ENCODE measurements at regions not wholly inside any gene's neighbourhood (a gene's known extent, or its start where the extent isn't known, plus 50 kb on each side); places are given as distances from the start of the nearest gene placed in this dataset.

DNA sequence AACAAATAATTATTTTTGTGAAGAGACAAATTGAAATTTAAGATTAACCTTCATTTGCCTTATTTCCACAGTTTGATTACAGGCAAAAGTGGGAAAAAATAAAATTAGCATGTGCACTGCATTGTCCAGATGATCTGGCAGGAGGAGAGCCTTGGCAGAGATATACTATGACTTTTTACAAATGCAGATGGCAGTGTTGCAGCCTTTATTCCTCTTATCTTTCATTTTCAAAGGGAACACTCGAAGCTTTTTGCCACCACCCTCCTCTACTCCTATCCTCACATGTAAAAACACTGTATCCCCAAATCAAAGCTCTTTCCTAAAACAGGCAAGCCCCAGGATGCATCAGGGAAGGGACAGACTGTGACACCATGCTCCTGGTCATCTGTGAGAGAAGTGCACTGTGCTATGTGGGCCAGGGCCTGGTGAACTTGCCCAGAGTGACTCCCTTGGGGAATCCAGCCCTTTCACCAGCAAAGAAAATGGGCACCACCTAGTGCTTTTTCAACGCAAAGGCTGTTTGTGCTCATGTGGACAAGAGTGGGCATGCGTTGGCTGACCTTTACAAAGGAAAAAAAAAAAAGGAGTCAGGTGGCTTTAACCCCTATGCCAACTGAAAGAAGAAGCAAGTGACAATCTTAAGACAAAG, 74.7 kb upstream of the ETAA1 start:
- H3T11ph ChIP-seq (ENCODE audit: low read length) = no peak overlapping the region
- H3K9ac ChIP-seq (ENCODE audit: extremely low read depth, insufficient read length, low read length) = no peak overlapping the region
- no peak overlapping the region for H4K8ac ChIP-seq (replicated peaks; ENCODE audit: insufficient read length, low read depth, low read length)
- Mint-ChIP-seq H3K36me3 (ENCODE audit: insufficient read depth in 1 of 3, low read depth in 3 of 3) (no peaks in the 10 kb centered on the region), H3K9me3 (no peaks in the 10 kb centered on the region), H3K4me1 (peaks cover 63 to 76% of the 10 kb centered on the region in 2 experiments), H3K27ac (peak overlapping the region; percentile 41 to 81 (median 60); a peak in 5 of 7 replicates), H3K27me3 (ENCODE audit: low read depth) (no peaks in the 10 kb centered on the region), H3K4me3 (no peak overlapping the region)
- no peak overlapping the region for H3K27ac ChIP-seq (ENCODE audit: insufficient read length, low read depth, low read length)
- DNase-seq = peak; percentile 78
- no peak overlapping the region for H3K56ac ChIP-seq (ENCODE audit: insufficient read length, low read depth, low read length)
- no peak overlapping the region for H3K18ac ChIP-seq (ENCODE audit: insufficient read length, low read depth, low read length)
- H2BK5ac ChIP-seq (ENCODE audit: insufficient read length, low read length) = no peak overlapping the region
- TF ChIP-seq, protein P1, sequence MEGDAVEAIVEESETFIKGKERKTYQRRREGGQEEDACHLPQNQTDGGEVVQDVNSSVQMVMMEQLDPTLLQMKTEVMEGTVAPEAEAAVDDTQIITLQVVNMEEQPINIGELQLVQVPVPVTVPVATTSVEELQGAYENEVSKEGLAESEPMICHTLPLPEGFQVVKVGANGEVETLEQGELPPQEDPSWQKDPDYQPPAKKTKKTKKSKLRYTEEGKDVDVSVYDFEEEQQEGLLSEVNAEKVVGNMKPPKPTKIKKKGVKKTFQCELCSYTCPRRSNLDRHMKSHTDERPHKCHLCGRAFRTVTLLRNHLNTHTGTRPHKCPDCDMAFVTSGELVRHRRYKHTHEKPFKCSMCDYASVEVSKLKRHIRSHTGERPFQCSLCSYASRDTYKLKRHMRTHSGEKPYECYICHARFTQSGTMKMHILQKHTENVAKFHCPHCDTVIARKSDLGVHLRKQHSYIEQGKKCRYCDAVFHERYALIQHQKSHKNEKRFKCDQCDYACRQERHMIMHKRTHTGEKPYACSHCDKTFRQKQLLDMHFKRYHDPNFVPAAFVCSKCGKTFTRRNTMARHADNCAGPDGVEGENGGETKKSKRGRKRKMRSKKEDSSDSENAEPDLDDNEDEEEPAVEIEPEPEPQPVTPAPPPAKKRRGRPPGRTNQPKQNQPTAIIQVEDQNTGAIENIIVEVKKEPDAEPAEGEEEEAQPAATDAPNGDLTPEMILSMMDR (conservative IDR thresholded peaks at IDR 0.05) = peak; percentile 61
- no peaks in the 10 kb centered on the region for H4K20me1 ChIP-seq (ENCODE audit: control insufficient read depth, insufficient read depth, insufficient read length)
- H3K79me2 ChIP-seq (ENCODE audit: insufficient read depth, low read length) = no peaks in the 10 kb centered on the region
- no peak overlapping the region for H3K4me2 ChIP-seq (ENCODE audit: insufficient read depth, insufficient read length, low read length)
- no peak overlapping the region for H2BK120ac ChIP-seq (ENCODE audit: low read depth, low read length, poor library complexity, severe bottlenecking)
- no peak overlapping the region for H3K14ac ChIP-seq (ENCODE audit: insufficient read depth, low read length)
- no peak overlapping the region for H4K91ac ChIP-seq (ENCODE audit: insufficient read length, low read depth, low read length)
- no peak overlapping the region for H2AFZ ChIP-seq (ENCODE audit: low read length)
- no CpG with 5 or more reads among the region's 3 CpGs for WGBS (ENCODE audit: extremely low coverage, insufficient read length, low lambda C conversion rate)
- no peak overlapping the region for H2BK12ac ChIP-seq (ENCODE audit: insufficient read length, low read depth, low read length)
- no peaks in the 10 kb centered on the region for H3K79me1 ChIP-seq (ENCODE audit: insufficient read depth, low read depth, low read length, poor library complexity, severe bottlenecking)
- no peaks in the 10 kb centered on the region for H3K23me2 ChIP-seq (ENCODE audit: insufficient read length, low read depth, low read length, poor library complexity, severe bottlenecking)
- H2AK5ac ChIP-seq (ENCODE audit: insufficient read length, low read length) = no peak overlapping the region
- peaks cover 13% of the 10 kb centered on the region; the same call in 1 of the 2 replicates for H3K4me1 ChIP-seq (ENCODE audit: insufficient read depth, low read length)
- H3K27me3 ChIP-seq (ENCODE audit: insufficient read depth, low read length) = no peaks in the 10 kb centered on the region
- H2BK15ac ChIP-seq (ENCODE audit: low read depth, low read length) = no peak overlapping the region
- no peak overlapping the region for H2BK20ac ChIP-seq (ENCODE audit: low read depth, low read length, poor library complexity, severe bottlenecking)
- H3K4ac ChIP-seq (ENCODE audit: low read depth, low read length) = no peak overlapping the region
- no peaks in the 10 kb centered on the region for H3K9me3 ChIP-seq (ENCODE audit: control insufficient read depth, low read depth, low read length)
- H3K23ac ChIP-seq (ENCODE audit: insufficient read length, low read depth, low read length) = no peak overlapping the region
- H4K5ac ChIP-seq (ENCODE audit: insufficient read length, low read depth, low read length) = no peak overlapping the region

Measured in H9 (cell line).